Suprapubic skin (tissue), 4 donors: ENCODE measurements at regions not wholly inside any gene's neighbourhood (a gene's known extent, or its start where the extent isn't known, plus 50 kb on each side); places are given as distances from the start of the nearest gene placed in this dataset.

ENCODE experiments used
- CTCF ChIP-seq, 2 donors: fragments of 200-600 bp in 1 of 2; fragments of 450-650 bp in 1 of 2; sonication (generic) in 1 of 2; IDR thresholded peaks; one replicate each; pipeline ENCODE4 v1.5.1; 2016 to 2019; ENCODE audit warnings: antibody characterized with exemption in 2 of 2, mild to moderate bottlenecking in 1 of 2, moderate library complexity in 1 of 2
- EP300 ChIP-seq: sonication (generic); formaldehyde crosslinking; IDR thresholded peaks from one replicate; pipeline ENCODE4 v1.6.1; 2017; ENCODE audit warnings: antibody characterized with exemption
- POLR2A ChIP-seq, 2 donors: fragments of 450-650 bp; IDR thresholded peaks; one replicate each; pipeline ENCODE4 v1.6.1; 2017; ENCODE audit warnings: antibody characterized with exemption in 2 of 2, mild to moderate bottlenecking in 2 of 2, moderate library complexity in 2 of 2
- POLR2AphosphoS5 ChIP-seq, 3 donors: sonication (generic); formaldehyde crosslinking; IDR thresholded peaks; one replicate each; pipeline ENCODE4 v1.6.1; 2017; ENCODE audit warnings: antibody characterized with exemption in 3 of 3

- TF ChIP-seq POLR2A (IDR thresholded peaks at IDR 0.05) (no peak), CTCF (IDR thresholded peaks at IDR 0.05) (no peak), EP300 (no peak), POLR2AphosphoS5 (IDR thresholded peaks at IDR 0.05) (no peak)
Observed at GRCh38 chr13:83197316-83197715, 685.0 kb downstream of the SLITRK1 start.
